Colonic mucosa (tissue), 4 donors: ENCODE measurements at regions not wholly inside any gene's neighbourhood (a gene's known extent, or its start where the extent isn't known, plus 50 kb on each side); places are given as distances from the start of the nearest gene placed in this dataset.
"Not testable (repeated sequence)": the region's sequence is repeated elsewhere in the genome, so short reads cannot be mapped to it uniquely, and the experiment has no call there.

Source experiments
- DNase-seq: peaks from one replicate; pipeline ENCODE4 v3.0.0-alpha.2; 2020
- H3K27ac ChIP-seq: fragments of 200-600 bp; one replicate; pipeline ENCODE4 v1.8.0; 2021
- H3K27me3 ChIP-seq: fragments of 200-600 bp; one replicate; pipeline ENCODE4 v1.8.0; 2021
- H3K36me3 ChIP-seq: fragments of 200-600 bp; one replicate; pipeline ENCODE4 v1.8.0; 2021
- H3K4me1 ChIP-seq: fragments of 200-600 bp; one replicate; pipeline ENCODE4 v1.8.0; 2021; ENCODE audit warnings: mild to moderate bottlenecking
- H3K4me3 ChIP-seq: fragments of 200-600 bp; one replicate; pipeline ENCODE4 v1.8.0; 2021
- H3K9ac ChIP-seq, 2 donors: one replicate each; pipeline ENCODE4 v1.7.0; 2013; ENCODE audit warnings: control low read depth in 2 of 2, low read depth in 2 of 2, low read length in 2 of 2
- H3K9me3 ChIP-seq: fragments of 200-600 bp; one replicate; pipeline ENCODE4 v1.8.0; 2021
- intact Hi-C: fragments of 100-400 bp; cut with DNase I; formaldehyde crosslinking; loops from one replicate; pipeline ENCODE4 v1.14.1; 2022
- TF ChIP-seq, protein P1 (sequence below): fragments of 200-600 bp; IDR thresholded peaks from one replicate; pipeline ENCODE4 v1.8.0; 2022; ENCODE audit warnings: antibody characterized with exemption, mild to moderate bottlenecking
- donor health status: healthy.
- donor health status: DM: no; HTN: no; CAD: no.
- donor health status: DM: no; HTN: no; CAD: no.

GRCh38 chr2:163123526-163123925 is 285.0 kb upstream of the KCNH7 start:
- H3K27me3 ChIP-seq, result peaks cover 6% of the 10 kb centered on the region

GRCh38 chr2:163122257-163122656 is 283.7 kb upstream of the KCNH7 start:
- Histone ChIP-seq H3K4me3 (no peak overlapping the region), H3K4me1 (no peaks in the 10 kb centered on the region), H3K27me3 (peaks cover 6% of the 10 kb centered on the region), H3K9ac (no peak overlapping the region), H3K9me3 (no peaks in the 10 kb centered on the region), H3K27ac (no peak overlapping the region), H3K36me3 (no peaks in the 10 kb centered on the region)
- intact Hi-C loops, result no loop called here
- TF ChIP-seq, protein P1, sequence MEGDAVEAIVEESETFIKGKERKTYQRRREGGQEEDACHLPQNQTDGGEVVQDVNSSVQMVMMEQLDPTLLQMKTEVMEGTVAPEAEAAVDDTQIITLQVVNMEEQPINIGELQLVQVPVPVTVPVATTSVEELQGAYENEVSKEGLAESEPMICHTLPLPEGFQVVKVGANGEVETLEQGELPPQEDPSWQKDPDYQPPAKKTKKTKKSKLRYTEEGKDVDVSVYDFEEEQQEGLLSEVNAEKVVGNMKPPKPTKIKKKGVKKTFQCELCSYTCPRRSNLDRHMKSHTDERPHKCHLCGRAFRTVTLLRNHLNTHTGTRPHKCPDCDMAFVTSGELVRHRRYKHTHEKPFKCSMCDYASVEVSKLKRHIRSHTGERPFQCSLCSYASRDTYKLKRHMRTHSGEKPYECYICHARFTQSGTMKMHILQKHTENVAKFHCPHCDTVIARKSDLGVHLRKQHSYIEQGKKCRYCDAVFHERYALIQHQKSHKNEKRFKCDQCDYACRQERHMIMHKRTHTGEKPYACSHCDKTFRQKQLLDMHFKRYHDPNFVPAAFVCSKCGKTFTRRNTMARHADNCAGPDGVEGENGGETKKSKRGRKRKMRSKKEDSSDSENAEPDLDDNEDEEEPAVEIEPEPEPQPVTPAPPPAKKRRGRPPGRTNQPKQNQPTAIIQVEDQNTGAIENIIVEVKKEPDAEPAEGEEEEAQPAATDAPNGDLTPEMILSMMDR, result no peak
- DNase-seq, result no peak

More at GRCh38 chr2:163123526-163123925, 285.0 kb upstream of the KCNH7 start:
- Histone ChIP-seq H3K27ac (no peak overlapping the region), H3K36me3 (no peaks in the 10 kb centered on the region), H3K9ac (no peak overlapping the region), H3K4me1 (no peaks in the 10 kb centered on the region), H3K4me3 (no peak overlapping the region), H3K9me3 (no peaks in the 10 kb centered on the region)
- intact Hi-C loops, result no loop called here
- TF ChIP-seq, protein P1, result no peak
- DNase-seq, result no peak

GRCh38 chr2:163121483-163121882 is 282.9 kb upstream of the KCNH7 start:
- H3K4me1 ChIP-seq, result no peaks in the 10 kb centered on the region
- TF ChIP-seq, protein P1, result no peak
- H3K9me3 ChIP-seq, result no peaks in the 10 kb centered on the region
- H3K36me3 ChIP-seq, result no peaks in the 10 kb centered on the region
- no peak for DNase-seq
- H3K9ac ChIP-seq, result no peak overlapping the region
- H3K27ac ChIP-seq, result no peak overlapping the region
- intact Hi-C loops, result no loop called here
- H3K27me3 ChIP-seq, result peaks cover 6% of the 10 kb centered on the region
- no peak overlapping the region for H3K4me3 ChIP-seq

DNA sequence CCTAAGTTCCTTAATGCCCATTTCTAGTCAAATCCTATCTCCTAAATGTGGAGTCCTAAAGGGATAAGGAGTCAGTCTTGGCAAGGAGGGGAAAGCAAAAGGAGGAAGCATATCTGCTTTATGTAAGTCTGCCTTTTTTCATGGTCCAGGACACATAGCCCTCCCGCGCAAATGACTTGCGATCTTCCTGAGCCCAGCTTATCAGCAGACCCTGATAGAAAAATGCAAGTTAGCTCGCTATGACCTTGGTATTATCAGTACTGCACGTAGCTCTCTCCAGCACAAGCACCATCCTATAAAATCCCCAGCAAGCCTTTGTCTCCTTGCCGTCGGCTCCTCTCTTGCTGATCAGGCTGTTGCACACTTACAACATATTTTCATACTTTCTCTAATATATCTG is 281.4 kb upstream of the KCNH7 start:
- Histone ChIP-seq H3K4me1 (no peaks in the 10 kb centered on the region), H3K9me3 (no peaks in the 10 kb centered on the region), H3K9ac (no peak overlapping the region), H3K4me3 (no peak overlapping the region), H3K36me3 (no peaks in the 10 kb centered on the region), H3K27me3 (peaks cover 6% of the 10 kb centered on the region), H3K27ac (no peak overlapping the region)
- no peak for DNase-seq
- TF ChIP-seq, protein P1, result no peak
- intact Hi-C loops, result no loop called here

DNA sequence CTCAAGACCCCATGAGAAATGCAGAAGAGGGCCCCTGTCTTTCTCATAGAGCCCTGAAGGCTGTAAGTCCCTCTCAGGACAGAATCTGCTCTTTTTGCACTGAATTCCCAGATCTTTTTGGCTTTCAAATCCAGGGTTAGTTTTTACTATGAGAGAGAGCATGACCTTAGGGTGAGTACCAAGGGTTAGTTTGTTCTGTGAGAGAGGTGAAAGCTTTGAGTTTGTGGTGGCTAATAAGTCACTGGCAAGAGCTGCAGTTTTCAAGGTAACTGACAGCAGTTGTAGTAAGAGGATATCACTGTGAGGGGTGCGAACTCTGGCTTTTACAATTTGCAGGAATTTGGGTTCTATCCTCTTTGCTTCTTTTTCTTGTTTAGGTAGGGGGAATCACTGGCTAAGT is 248.4 kb upstream of the KCNH7 start:
- Histone ChIP-seq H3K4me3 (no peak overlapping the region), H3K36me3 (no peaks in the 10 kb centered on the region), H3K4me1 (no peaks in the 10 kb centered on the region), H3K27me3 (no peaks in the 10 kb centered on the region), H3K9me3 (no peaks in the 10 kb centered on the region), H3K27ac (no peak overlapping the region), H3K9ac (no peak overlapping the region)
- TF ChIP-seq, protein P1, result no peak
- no peak for DNase-seq
- intact Hi-C loops, result no loop called here

DNA sequence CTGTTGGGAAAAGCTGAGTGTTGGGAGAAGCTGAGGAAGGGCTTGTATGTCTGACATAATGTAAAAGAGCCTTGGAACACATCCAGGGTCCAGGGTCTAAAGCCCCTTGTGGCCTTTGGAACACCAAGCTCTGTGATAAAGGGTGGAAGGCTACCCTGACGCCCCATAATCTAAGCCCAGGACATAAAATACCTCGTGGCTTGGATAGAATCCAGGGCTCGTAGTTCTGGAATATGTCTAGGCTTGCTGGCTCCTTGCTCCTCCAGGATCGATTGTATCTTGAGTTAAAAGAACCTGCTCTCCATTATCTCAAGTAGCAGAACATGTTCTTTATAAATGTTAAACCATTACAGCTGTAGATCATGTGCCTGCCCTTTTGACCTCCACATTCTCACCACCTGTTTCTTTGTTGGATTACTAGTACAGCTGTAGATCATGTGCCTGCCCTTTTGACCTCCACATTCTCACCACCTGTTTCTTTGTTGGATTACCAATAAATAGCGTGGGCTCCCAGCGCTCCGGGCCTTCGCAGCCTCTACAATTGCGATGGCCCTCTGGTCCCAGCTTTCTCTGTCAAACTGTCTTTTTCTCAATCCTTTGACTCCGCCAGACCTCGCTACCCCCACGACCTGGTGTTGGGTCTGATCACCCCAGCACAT is 246.9 kb upstream of the KCNH7 start:
- intact Hi-C loops, H3K27me3 ChIP-seq, H3K9ac ChIP-seq, H3K4me3 ChIP-seq, H3K36me3 ChIP-seq, H3K27ac ChIP-seq, H3K9me3 ChIP-seq, H3K4me1 ChIP-seq, DNase-seq: not testable (repeated sequence)
